ENCODE measurements at regions not wholly inside any gene's neighbourhood (a gene's known extent, or its start where the extent isn't known, plus 50 kb on each side); places are given as distances from the start of the nearest gene placed in this dataset.

- no peak overlapping the region for H3K4me3 ChIP-seq (replicated peaks in 1 of 3; ENCODE audit: low read depth in 2 of 3, low read length in 3 of 3)
- DNase-seq: no peak
- no peaks in the 10 kb centered on the region for H3K4me1 Mint-ChIP-seq
- TF ChIP-seq CTCF (IDR thresholded peaks at IDR 0.05): no peak
- no peaks in the 10 kb centered on the region for H3K79me2 ChIP-seq (ENCODE audit: insufficient read depth, low read length)
- no peak overlapping the region for H3K27ac Mint-ChIP-seq
- no peaks in the 10 kb centered on the region for H3K27me3 Mint-ChIP-seq (ENCODE audit: low read depth in 3 of 3)
- H3K9me3 ChIP-seq (replicated peaks in 1 of 2; ENCODE audit: control insufficient read depth in 1 of 2, insufficient read depth in 1 of 2, low read length in 2 of 2): peaks cover 0 to 5% of the 10 kb centered on the region in 2 donors
- H3K27ac ChIP-seq (ENCODE audit: low read depth in 1 of 2, low read length in 2 of 2): no peak overlapping the region
- H3K4me2 ChIP-seq (replicated peaks; ENCODE audit: extremely low read depth, low read length, poor library complexity, severe bottlenecking): no peak overlapping the region
- peaks cover 0 to 3% (median 1%) of the 10 kb centered on the region in 7 donors for H3K9me3 Mint-ChIP-seq
- no peak overlapping the region for H3K9ac ChIP-seq (ENCODE audit: insufficient read depth, low read length, poor library complexity, severe bottlenecking)
- no peaks in the 10 kb centered on the region for H4K20me1 ChIP-seq (ENCODE audit: insufficient read depth, low read length)
- no peaks in the 10 kb centered on the region for H3K36me3 ChIP-seq (replicated peaks in 1 of 2; ENCODE audit: control insufficient read depth in 1 of 2, insufficient read depth in 2 of 2, low read length in 2 of 2)
- H3K4me1 ChIP-seq (ENCODE audit: control insufficient read depth in 1 of 2, insufficient read depth in 2 of 2, low read length in 2 of 2): no peaks in the 10 kb centered on the region
- H3K36me3 Mint-ChIP-seq: no peaks in the 10 kb centered on the region
- intact Hi-C loops (cut with micrococcal nuclease): no loop called here
- no peak overlapping the region for H2AFZ ChIP-seq (ENCODE audit: insufficient read depth, low read depth, low read length, poor library complexity, severe bottlenecking)
- H3K4me3 Mint-ChIP-seq: no peak overlapping the region
- no peaks in the 10 kb centered on the region for H3K27me3 ChIP-seq (ENCODE audit: control insufficient read depth in 2 of 2, insufficient read depth in 2 of 2, low read length in 2 of 2)
These were observed 517.1 kb downstream of the PCDH7 start for GRCh38 chr4:31237233-31237632.

GRCh38 chr4:31239886-31240285, 519.7 kb downstream of the PCDH7 start:
- H3K36me3 ChIP-seq (replicated peaks in 1 of 2; ENCODE audit: control insufficient read depth in 1 of 2, insufficient read depth in 2 of 2, low read length in 2 of 2): no peaks in the 10 kb centered on the region
- no peak overlapping the region for H2AFZ ChIP-seq (ENCODE audit: insufficient read depth, low read depth, low read length, poor library complexity, severe bottlenecking)
- peaks cover 4 to 5% of the 10 kb centered on the region in 2 donors for H3K9me3 ChIP-seq (replicated peaks in 1 of 2; ENCODE audit: control insufficient read depth in 1 of 2, insufficient read depth in 1 of 2, low read length in 2 of 2)
- peaks cover 0 to 6% (median 4%) of the 10 kb centered on the region in 7 donors for H3K9me3 Mint-ChIP-seq
- H3K4me3 Mint-ChIP-seq: no peak overlapping the region
- no peaks in the 10 kb centered on the region for H4K20me1 ChIP-seq (ENCODE audit: insufficient read depth, low read length)
- no peaks in the 10 kb centered on the region for H3K27me3 Mint-ChIP-seq (ENCODE audit: low read depth in 3 of 3)
- no peak overlapping the region for H3K27ac Mint-ChIP-seq
- H3K27me3 ChIP-seq (ENCODE audit: control insufficient read depth in 2 of 2, insufficient read depth in 2 of 2, low read length in 2 of 2): no peaks in the 10 kb centered on the region
- H3K4me3 ChIP-seq (replicated peaks in 1 of 3; ENCODE audit: low read depth in 2 of 3, low read length in 3 of 3): no peak overlapping the region
- TF ChIP-seq CTCF (IDR thresholded peaks at IDR 0.05): no peak
- H3K27ac ChIP-seq (ENCODE audit: low read depth in 1 of 2, low read length in 2 of 2): no peak overlapping the region
- H3K9ac ChIP-seq (ENCODE audit: insufficient read depth, low read length, poor library complexity, severe bottlenecking): no peak overlapping the region
- no peaks in the 10 kb centered on the region for H3K36me3 Mint-ChIP-seq
- H3K4me1 Mint-ChIP-seq: no peaks in the 10 kb centered on the region
- intact Hi-C loops (cut with micrococcal nuclease): no loop called here
- no peak overlapping the region for H3K4me2 ChIP-seq (replicated peaks; ENCODE audit: extremely low read depth, low read length, poor library complexity, severe bottlenecking)
- no peaks in the 10 kb centered on the region for H3K4me1 ChIP-seq (ENCODE audit: control insufficient read depth in 1 of 2, insufficient read depth in 2 of 2, low read length in 2 of 2)
- DNase-seq: no peak
- no peaks in the 10 kb centered on the region for H3K79me2 ChIP-seq (ENCODE audit: insufficient read depth, low read length)
